Neural crest cell (in vitro differentiated cells): ENCODE measurements at regions not wholly inside any gene's neighbourhood (a gene's known extent, or its start where the extent isn't known, plus 50 kb on each side); places are given as distances from the start of the nearest gene placed in this dataset.

ENCODE experiments used
- DNase-seq: peaks from one replicate; pipeline ENCODE4 v3.0.0; 2021; ENCODE audit warnings: low read depth, mixed read lengths, low spot score
- H3K27ac Mint-ChIP-seq: one replicate; pipeline ENCODE4 v1.8.0; 2021; ENCODE audit warnings: mild to moderate bottlenecking, mixed read lengths; ENCODE audit not compliant: unreplicated experiment
- H3K27me3 Mint-ChIP-seq: 2 replicates; pipeline ENCODE4 v1.8.0; 2021; ENCODE audit warnings: low read depth, mild to moderate bottlenecking, mixed read lengths
- H3K36me3 Mint-ChIP-seq: 2 replicates; pipeline ENCODE4 v1.8.0; 2021; ENCODE audit warnings: low read depth, mild to moderate bottlenecking, mixed read lengths
- H3K4me1 Mint-ChIP-seq: 2 replicates; pipeline ENCODE4 v1.8.0; 2021; ENCODE audit warnings: mixed read lengths
- H3K4me3 Mint-ChIP-seq: one replicate; pipeline ENCODE4 v1.8.0; 2021; ENCODE audit warnings: mild to moderate bottlenecking, mixed read lengths
- H3K9me3 Mint-ChIP-seq: 2 replicates; pipeline ENCODE4 v1.8.0; 2021; ENCODE audit warnings: mixed read lengths
- CTCF ChIP-seq: fragments of 200-600 bp; sonication (generic); conservative IDR thresholded peaks from 2 replicates; pipeline ENCODE4 v1.5.0; 2021; ENCODE audit warnings: antibody characterized with exemption, mild to moderate bottlenecking

GRCh38 chr1:244204004-244204403 is 152.9 kb downstream of the ZBTB18 start:
- no peaks in the 10 kb centered on the region for H3K9me3 Mint-ChIP-seq
- H3K4me3 Mint-ChIP-seq, result no peak overlapping the region
- H3K27ac Mint-ChIP-seq, result no peak overlapping the region
- DNase-seq, result no peak
- no peaks in the 10 kb centered on the region for H3K27me3 Mint-ChIP-seq
- no peaks in the 10 kb centered on the region for H3K4me1 Mint-ChIP-seq
- H3K36me3 Mint-ChIP-seq, result no peaks in the 10 kb centered on the region
- TF ChIP-seq CTCF, result no peak

- Mint-ChIP-seq H3K27me3 (no peaks in the 10 kb centered on the region), H3K4me3 (no peak overlapping the region), H3K36me3 (no peaks in the 10 kb centered on the region), H3K9me3 (no peaks in the 10 kb centered on the region), H3K4me1 (no peaks in the 10 kb centered on the region), H3K27ac (no peak overlapping the region)
- DNase-seq, result no peak
- no peak for TF ChIP-seq CTCF
Measured at GRCh38 chr1:244205171-244205570, 154.1 kb downstream of the ZBTB18 start.

- no peak for TF ChIP-seq CTCF
- H3K4me1 Mint-ChIP-seq, result no peaks in the 10 kb centered on the region
- no peak overlapping the region for H3K4me3 Mint-ChIP-seq
- H3K9me3 Mint-ChIP-seq, result no peaks in the 10 kb centered on the region
- DNase-seq, result no peak
- H3K27me3 Mint-ChIP-seq, result no peaks in the 10 kb centered on the region
- no peaks in the 10 kb centered on the region for H3K36me3 Mint-ChIP-seq
- no peak overlapping the region for H3K27ac Mint-ChIP-seq
Measured at GRCh38 chr1:244205906-244206305, 154.8 kb downstream of the ZBTB18 start.

GRCh38 chr1:244207042-244207934 is 156.2 kb downstream of the ZBTB18 start:
- no peaks in the 10 kb centered on the region for H3K36me3 Mint-ChIP-seq
- H3K4me3 Mint-ChIP-seq, result no peak overlapping the region
- no peak overlapping the region for H3K27ac Mint-ChIP-seq
- no peaks in the 10 kb centered on the region for H3K27me3 Mint-ChIP-seq
- no peak for TF ChIP-seq CTCF
- no peak for DNase-seq
- peaks cover 3% of the 10 kb centered on the region for H3K4me1 Mint-ChIP-seq
- H3K9me3 Mint-ChIP-seq, result no peaks in the 10 kb centered on the region

GRCh38 chr1:244207935-244208244 is 156.8 kb downstream of the ZBTB18 start:
- Mint-ChIP-seq H3K36me3 (no peaks in the 10 kb centered on the region), H3K27ac (no peak overlapping the region), H3K9me3 (no peaks in the 10 kb centered on the region)

More at GRCh38 chr1:244207935-244208244, 156.8 kb downstream of the ZBTB18 start:
- no peak for DNase-seq
- Mint-ChIP-seq H3K4me1 (peaks cover 9% of the 10 kb centered on the region), H3K27me3 (no peaks in the 10 kb centered on the region), H3K4me3 (no peak overlapping the region)
- no peak for TF ChIP-seq CTCF
